ENCODE measurements at regions not wholly inside any gene's neighbourhood (a gene's known extent, or its start where the extent isn't known, plus 50 kb on each side); places are given as distances from the start of the nearest gene placed in this dataset.
A peak's percentile ranks its signal among the peaks of the same experiment; 100 is the strongest.

GRCh38 chr10:90317172-90317571, 540.7 kb downstream of the HTR7 start:
- no peak for TF ChIP-seq POLR2A (IDR thresholded peaks at IDR 0.05)
- no peak for TF ChIP-seq POLR2AphosphoS5 (IDR thresholded peaks at IDR 0.05; ENCODE audit: insufficient read depth in 1 of 2, low read depth in 1 of 2)
- TF ChIP-seq CTCF (IDR thresholded peaks at IDR 0.05) = no peak
- Histone ChIP-seq H3K27ac (no peak overlapping the region), H3K4me1 (peaks cover 15% of the 10 kb centered on the region), H3K4me3 (no peak overlapping the region), H3K9me3 (no peaks in the 10 kb centered on the region), H3K36me3 (no peaks in the 10 kb centered on the region), H3K27me3 (no peaks in the 10 kb centered on the region)
- no peak for DNase-seq (ENCODE audit: extremely low spot score in 2 of 2)
- intact Hi-C loops (cut with DNase I) = no loop called here

GRCh38 chr10:90318659-90319058, 539.2 kb downstream of the HTR7 start:
- intact Hi-C loops (cut with DNase I) = no loop called here

GRCh38 chr10:90319188-90319914, 538.5 kb downstream of the HTR7 start:
- TF ChIP-seq CTCF (IDR thresholded peaks at IDR 0.05) (no peak), POLR2AphosphoS5 (IDR thresholded peaks at IDR 0.05; ENCODE audit: insufficient read depth in 1 of 2, low read depth in 1 of 2) (peak in 1 of 2 donors; percentile 28), POLR2A (IDR thresholded peaks at IDR 0.05) (no peak)
- intact Hi-C loops (cut with DNase I) = no loop called here
- H3K9me3 ChIP-seq = no peaks in the 10 kb centered on the region
- no peak for DNase-seq (ENCODE audit: extremely low spot score in 2 of 2)
- H3K4me1 ChIP-seq = peaks cover 10% of the 10 kb centered on the region
- H3K36me3 ChIP-seq = no peaks in the 10 kb centered on the region
- H3K4me3 ChIP-seq = no peak overlapping the region
- H3K27me3 ChIP-seq = no peaks in the 10 kb centered on the region
- no peak overlapping the region for H3K27ac ChIP-seq

More at GRCh38 chr10:90318659-90319058, 539.2 kb downstream of the HTR7 start:
- no peaks in the 10 kb centered on the region for H3K27me3 ChIP-seq
- H3K36me3 ChIP-seq = no peaks in the 10 kb centered on the region
- H3K27ac ChIP-seq = no peak overlapping the region
- DNase-seq (ENCODE audit: extremely low spot score in 2 of 2) = no peak
- H3K4me1 ChIP-seq = peaks cover 15% of the 10 kb centered on the region
- H3K4me3 ChIP-seq = no peak overlapping the region
- no peak for TF ChIP-seq CTCF (IDR thresholded peaks at IDR 0.05)
- TF ChIP-seq POLR2AphosphoS5 (IDR thresholded peaks at IDR 0.05; ENCODE audit: insufficient read depth in 1 of 2, low read depth in 1 of 2) = no peak
- no peak for TF ChIP-seq POLR2A (IDR thresholded peaks at IDR 0.05)
- no peaks in the 10 kb centered on the region for H3K9me3 ChIP-seq

GRCh38 chr10:90321132-90321816, 536.6 kb downstream of the HTR7 start:
- intact Hi-C loops (cut with DNase I) = no loop called here
- Histone ChIP-seq H3K4me1 (peaks cover 8% of the 10 kb centered on the region), H3K27me3 (no peaks in the 10 kb centered on the region), H3K4me3 (no peak overlapping the region), H3K36me3 (no peaks in the 10 kb centered on the region), H3K9me3 (no peaks in the 10 kb centered on the region), H3K27ac (no peak overlapping the region)
- no peak for DNase-seq (ENCODE audit: extremely low spot score in 2 of 2)
- TF ChIP-seq POLR2AphosphoS5 (IDR thresholded peaks at IDR 0.05; ENCODE audit: insufficient read depth in 1 of 2, low read depth in 1 of 2) (no peak), CTCF (IDR thresholded peaks at IDR 0.05) (no peak), POLR2A (IDR thresholded peaks at IDR 0.05) (no peak)

Measured in vagina (tissue), 2 donors.